Activated CD4-positive, CD25-positive, alpha-beta regulatory T cell treated with anti-CD3 and anti-CD28 coated beads, Interleukin-2, amount 50 U/mL, for 24 hours (primary cell): ENCODE measurements at regions not wholly inside any gene's neighbourhood (a gene's known extent, or its start where the extent isn't known, plus 50 kb on each side); places are given as distances from the start of the nearest gene placed in this dataset.

Source experiments
- ATAC-seq, 2 donors: fragments of 150-1000 bp; cut with Tn5 transposase; one replicate each; pipeline ENCODE4 v1.10.0; 2021; ENCODE audit warnings: mild to moderate bottlenecking in 1 of 2, moderate library complexity in 1 of 2

GRCh38 chr2:236805800-236806531, 236.3 kb downstream of the ACKR3 start:
- ATAC-seq = no peak

- no peak for ATAC-seq
Measured at GRCh38 chr2:236809716-236810115, 240.1 kb downstream of the ACKR3 start.

- no peak for ATAC-seq
Measured at GRCh38 chr2:236811062-236811656, 241.5 kb downstream of the ACKR3 start.

- no peak for ATAC-seq
Measured at GRCh38 chr2:236813766-236814165, 244.1 kb downstream of the ACKR3 start.

- ATAC-seq = no peak
Measured at GRCh38 chr2:236814593-236814992, 245.0 kb downstream of the ACKR3 start.

- ATAC-seq = no peak
Measured at GRCh38 chr2:236815746-236816145, 246.1 kb downstream of the ACKR3 start.

- ATAC-seq = no peak
Measured at GRCh38 chr2:236816197-236817170, 246.9 kb downstream of the ACKR3 start.

GRCh38 chr2:236818281-236819045, 248.8 kb downstream of the ACKR3 start:
- ATAC-seq = no peak

GRCh38 chr2:236819275-236820002, 249.8 kb downstream of the ACKR3 start:
- ATAC-seq = no peak

GRCh38 chr2:236820763-236821344, 251.2 kb downstream of the ACKR3 start:
- no peak for ATAC-seq

GRCh38 chr2:236823041-236823629, 253.5 kb downstream of the ACKR3 start:
- no peak for ATAC-seq

GRCh38 chr2:236823963-236824362, 254.3 kb downstream of the ACKR3 start:
- ATAC-seq = no peak

- no peak for ATAC-seq
Measured at GRCh38 chr2:236824836-236825235, 255.2 kb downstream of the ACKR3 start.

- ATAC-seq = no peak
Measured at GRCh38 chr2:236825989-236826510, 256.4 kb downstream of the ACKR3 start.

- ATAC-seq = no peak
Measured at GRCh38 chr2:236826606-236827156, 257.1 kb downstream of the ACKR3 start.

GRCh38 chr2:236827997-236828396, 257.7 kb upstream of the COPS8 start:
- ATAC-seq = no peak

- no peak for ATAC-seq
Measured at GRCh38 chr2:236828820-236829219, 256.9 kb upstream of the COPS8 start.

GRCh38 chr2:236830926-236831325, 254.8 kb upstream of the COPS8 start:
- ATAC-seq = no peak

GRCh38 chr2:236831698-236832097, 254.0 kb upstream of the COPS8 start:
- no peak for ATAC-seq

- no peak for ATAC-seq
Measured at GRCh38 chr2:236833501-236834073, 252.1 kb upstream of the COPS8 start.
